Hepatocyte (in vitro differentiated cells): ENCODE measurements at regions not wholly inside any gene's neighbourhood (a gene's known extent, or its start where the extent isn't known, plus 50 kb on each side); places are given as distances from the start of the nearest gene placed in this dataset.

Experiments
- DNase-seq: peaks from one replicate; pipeline ENCODE4 v3.0.0-alpha.2; 2016; ENCODE audit warnings: low spot score
- H2AFZ ChIP-seq: fragments of 200-600 bp; sonication (generic); 2 replicates; pipeline ENCODE4 v1.6.0; 2016; ENCODE audit warnings: antibody characterized with exemption, mild to moderate bottlenecking
- H3K27ac ChIP-seq: fragments of 200-600 bp; sonication (generic); 2 replicates; pipeline ENCODE4 v1.5.1; 2016; ENCODE audit warnings: mild to moderate bottlenecking
- H3K27me3 ChIP-seq: fragments of 200-600 bp; sonication (generic); 2 replicates; pipeline ENCODE4 v1.6.1; 2016
- H3K36me3 ChIP-seq: fragments of 200-600 bp; sonication (generic); replicated peaks from 2 replicates; pipeline ENCODE4 v1.5.1; 2016; ENCODE audit warnings: low read depth; ENCODE audit not compliant: insufficient read depth
- H3K4me1 ChIP-seq: fragments of 200-600 bp; sonication (generic); 2 replicates; pipeline ENCODE4 v1.5.1; 2016; ENCODE audit warnings: mild to moderate bottlenecking, moderate library complexity; ENCODE audit not compliant: insufficient read depth
- H3K4me2 ChIP-seq: fragments of 200-600 bp; sonication (generic); 2 replicates; pipeline ENCODE4 v1.6.0; 2016
- H3K4me3 ChIP-seq: fragments of 200-600 bp; sonication (generic); 2 replicates; pipeline ENCODE4 v1.5.1; 2016; ENCODE audit warnings: mild to moderate bottlenecking
- H3K79me2 ChIP-seq: fragments of 200-600 bp; sonication (generic); 2 replicates; pipeline ENCODE4 v1.6.0; 2017; ENCODE audit warnings: mild to moderate bottlenecking
- H3K9me2 ChIP-seq: fragments of 200-600 bp; sonication (generic); replicated peaks from 2 replicates; pipeline ENCODE4 v1.6.0; 2017; ENCODE audit warnings: mild to moderate bottlenecking; ENCODE audit not compliant: insufficient read depth
- H3K9me3 ChIP-seq: fragments of 200-600 bp; sonication (generic); 2 replicates; pipeline ENCODE4 v1.5.1; 2016; ENCODE audit warnings: low read depth, mild to moderate bottlenecking
- H4K20me1 ChIP-seq: fragments of 200-600 bp; sonication (generic); 2 replicates; pipeline ENCODE4 v1.6.0; 2016; ENCODE audit warnings: mild to moderate bottlenecking; ENCODE audit not compliant: insufficient read depth, poor library complexity, severe bottlenecking
- CTCF ChIP-seq: fragments of 200-600 bp; sonication (generic); IDR thresholded peaks from 2 replicates; pipeline ENCODE4 v1.5.1; 2016; ENCODE audit warnings: antibody characterized with exemption, mild to moderate bottlenecking; ENCODE audit not compliant: poor library complexity
- EZH2 ChIP-seq: fragments of 200-600 bp; sonication (generic); IDR thresholded peaks from 2 replicates; pipeline ENCODE4 v1.6.1; 2016; ENCODE audit warnings: antibody characterized with exemption, mild to moderate bottlenecking, borderline replicate concordance
- EZH2phosphoT487 ChIP-seq: fragments of 200-600 bp; sonication (generic); IDR thresholded peaks from one replicate; pipeline ENCODE4 v1.6.1; 2018; ENCODE audit warnings: antibody characterized with exemption, mild to moderate bottlenecking, low read depth, moderate library complexity; ENCODE audit not compliant: unreplicated experiment, severe bottlenecking
- WGBS: methylation state at CpG from one replicate; pipeline ENCODE4 v1.1.6; 2016; ENCODE audit warnings: low lambda C conversion rate; ENCODE audit errors: missing lambda C conversion rate; 5-methylcytosine and 5-hydroxymethylcytosine counted together

DNA sequence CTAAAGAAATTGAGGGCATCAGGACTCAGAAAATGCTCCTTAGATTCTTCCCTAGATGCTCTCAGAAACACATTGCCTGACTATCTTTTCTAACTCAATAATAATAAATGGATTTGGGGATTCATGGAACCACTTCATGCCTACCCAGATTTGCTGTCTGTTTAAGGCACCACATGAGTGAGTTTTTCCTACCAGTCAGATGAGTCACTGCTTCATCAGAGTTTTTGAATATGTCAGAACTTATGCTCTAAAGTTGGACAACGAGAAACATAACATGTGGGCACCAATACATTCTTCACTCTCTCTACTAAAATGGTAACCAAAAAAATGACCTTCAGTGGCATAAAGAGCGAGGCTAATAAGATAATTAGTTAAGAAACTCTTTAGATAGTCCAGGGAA is 1135.1 kb downstream of the TUSC7 start:
- Histone ChIP-seq H3K4me2 (no peak overlapping the region), H3K36me3 (no peaks in the 10 kb centered on the region), H4K20me1 (no peaks in the 10 kb centered on the region), H3K79me2 (no peaks in the 10 kb centered on the region), H2AFZ (no peak overlapping the region), H3K9me3 (no peaks in the 10 kb centered on the region), H3K27ac (no peak overlapping the region), H3K27me3 (no peaks in the 10 kb centered on the region), H3K9me2 (no peaks in the 10 kb centered on the region), H3K4me1 (no peaks in the 10 kb centered on the region), H3K4me3 (no peak overlapping the region)
- no peak for TF ChIP-seq CTCF
- no peak for TF ChIP-seq EZH2
- no peak for TF ChIP-seq EZH2phosphoT487
- 93% methylated on average over 2 of the region's 2 CpGs for WGBS
- no peak for DNase-seq

- Histone ChIP-seq H3K9me3 (no peaks in the 10 kb centered on the region), H3K4me1 (no peaks in the 10 kb centered on the region), H3K36me3 (no peaks in the 10 kb centered on the region), H3K79me2 (no peaks in the 10 kb centered on the region), H3K27me3 (no peaks in the 10 kb centered on the region), H2AFZ (no peak overlapping the region), H3K27ac (no peak overlapping the region), H3K4me3 (no peak overlapping the region), H3K9me2 (no peaks in the 10 kb centered on the region), H3K4me2 (no peak overlapping the region), H4K20me1 (no peaks in the 10 kb centered on the region)
- 88% methylated on average over 1 of the region's 1 CpG for WGBS
- DNase-seq = no peak
- TF ChIP-seq CTCF = no peak
- TF ChIP-seq EZH2 = no peak
- no peak for TF ChIP-seq EZH2phosphoT487
These were observed 1136.7 kb downstream of the TUSC7 start for GRCh38 chr3:117846238-117846637.

- Histone ChIP-seq H3K36me3 (no peaks in the 10 kb centered on the region), H3K9me3 (no peaks in the 10 kb centered on the region), H3K27ac (no peak overlapping the region), H3K4me3 (no peak overlapping the region), H3K27me3 (no peaks in the 10 kb centered on the region), H3K4me2 (no peak overlapping the region), H3K79me2 (no peaks in the 10 kb centered on the region), H4K20me1 (no peaks in the 10 kb centered on the region), H3K9me2 (no peaks in the 10 kb centered on the region), H2AFZ (no peak overlapping the region), H3K4me1 (no peaks in the 10 kb centered on the region)
- DNase-seq = no peak
- TF ChIP-seq EZH2 (no peak), CTCF (no peak), EZH2phosphoT487 (no peak)
These were observed 1139.0 kb downstream of the TUSC7 start for GRCh38 chr3:117848606-117849005.
